Epithelial cell of prostate (primary cell): ENCODE measurements at regions not wholly inside any gene's neighbourhood (a gene's known extent, or its start where the extent isn't known, plus 50 kb on each side); places are given as distances from the start of the nearest gene placed in this dataset.

ENCODE experiments used
- DNase-seq: peaks from one replicate; pipeline ENCODE4 v3.0.0-alpha.2; 2011; ENCODE audit warnings: low read depth, low spot score
- H3K27ac ChIP-seq: fragments of 450-650 bp; 2 replicates; pipeline ENCODE4 v1.5.1; 2017; ENCODE audit warnings: mild to moderate bottlenecking

DNA sequence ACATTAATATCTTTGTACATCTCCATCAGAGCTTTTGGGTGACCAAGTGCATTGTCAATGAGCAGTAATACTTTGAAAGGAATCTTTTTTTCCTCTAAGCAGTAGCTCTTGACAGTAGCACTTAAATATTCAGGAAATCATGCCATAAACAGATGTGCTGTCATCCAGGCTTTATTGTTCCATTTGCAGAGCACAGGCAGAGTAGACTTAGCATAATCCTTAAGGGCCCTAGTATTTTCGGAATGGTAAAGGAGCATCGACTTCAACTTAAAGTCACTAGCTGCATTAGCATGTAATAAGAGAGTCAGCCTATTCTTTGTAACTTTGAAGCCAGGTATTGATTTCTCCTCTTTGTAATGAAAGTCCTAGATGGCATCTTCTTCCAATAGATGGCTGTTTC is 121.8 kb upstream of the CWC22 start:
- no peak overlapping the region for H3K27ac ChIP-seq
- no peak for DNase-seq

DNA sequence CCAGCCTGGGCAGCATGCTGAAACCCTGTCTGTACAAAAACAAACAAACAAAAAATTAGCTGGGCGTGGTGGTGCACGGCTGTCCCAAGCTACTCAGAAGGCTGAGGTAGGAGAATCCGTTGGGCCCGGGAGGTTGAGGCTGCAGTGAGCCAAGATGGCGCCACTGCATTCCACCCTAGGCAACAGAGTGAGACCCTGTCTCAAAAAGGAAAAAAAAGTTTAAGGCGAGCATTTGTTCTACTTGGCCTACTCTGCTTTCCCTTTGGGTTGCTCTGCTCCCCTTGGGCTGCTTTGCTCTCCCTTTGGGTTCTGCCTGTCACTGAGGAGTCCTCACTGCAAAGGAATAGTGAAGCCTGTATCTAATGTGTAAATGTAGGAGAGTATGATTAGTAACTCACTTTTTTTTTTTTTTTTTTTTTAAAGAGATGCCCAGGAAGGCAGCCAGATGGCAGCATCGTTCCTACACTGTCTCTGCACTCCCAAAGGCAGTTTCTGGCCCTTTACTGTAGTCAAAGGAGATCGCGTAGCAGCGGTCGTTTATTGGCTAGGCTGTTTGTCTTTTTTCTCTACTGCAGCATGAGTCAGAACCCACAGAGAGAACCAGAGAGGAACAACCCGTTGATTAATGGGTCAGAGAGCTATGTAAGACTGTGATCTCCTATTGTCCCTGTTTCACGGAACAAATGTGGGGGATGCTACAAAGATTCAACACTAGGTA is 118.3 kb upstream of the CWC22 start:
- H3K27ac ChIP-seq: no peak overlapping the region
- peak; percentile 82 for DNase-seq

DNA sequence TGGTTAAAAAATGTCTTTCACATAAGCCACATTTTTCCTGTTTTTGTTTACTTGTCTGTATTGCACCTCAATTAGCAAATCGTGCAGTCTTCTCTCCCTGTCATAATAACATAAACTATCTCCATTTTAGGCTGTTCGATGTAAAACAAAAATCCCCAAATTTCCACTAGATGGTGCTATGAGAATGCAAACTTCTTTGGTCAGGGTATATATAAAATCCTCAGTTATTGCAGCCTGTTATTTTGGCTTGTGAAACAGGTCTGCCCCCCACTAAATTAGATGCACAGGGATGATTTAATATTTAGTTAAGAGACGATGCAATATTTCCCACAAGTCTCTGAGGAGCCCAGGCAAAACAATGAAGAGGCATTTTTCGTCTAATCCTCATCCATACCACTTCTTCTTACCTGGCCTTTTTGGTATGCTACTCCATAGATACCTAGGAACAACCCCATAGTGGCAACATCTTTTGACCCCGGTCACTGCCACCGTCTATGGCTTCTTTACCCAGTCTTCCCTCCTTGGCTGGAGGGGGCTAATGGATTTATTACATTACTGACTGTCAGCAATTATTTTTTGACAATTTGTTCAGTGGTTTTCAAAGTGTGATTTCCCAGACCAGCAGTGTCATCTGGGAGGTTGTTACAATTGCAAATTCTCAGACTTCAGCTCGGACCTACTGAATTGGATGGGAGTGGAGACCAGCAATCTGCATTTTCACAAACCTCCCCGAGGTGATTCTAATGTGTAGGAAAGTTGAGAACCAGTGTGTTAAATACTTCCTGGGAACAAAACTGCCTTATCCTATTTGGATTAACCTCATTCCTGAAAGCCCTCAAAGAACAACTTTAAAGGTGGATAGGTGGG is 117.4 kb upstream of the CWC22 start:
- no peak for DNase-seq
- H3K27ac ChIP-seq: no peak overlapping the region

DNA sequence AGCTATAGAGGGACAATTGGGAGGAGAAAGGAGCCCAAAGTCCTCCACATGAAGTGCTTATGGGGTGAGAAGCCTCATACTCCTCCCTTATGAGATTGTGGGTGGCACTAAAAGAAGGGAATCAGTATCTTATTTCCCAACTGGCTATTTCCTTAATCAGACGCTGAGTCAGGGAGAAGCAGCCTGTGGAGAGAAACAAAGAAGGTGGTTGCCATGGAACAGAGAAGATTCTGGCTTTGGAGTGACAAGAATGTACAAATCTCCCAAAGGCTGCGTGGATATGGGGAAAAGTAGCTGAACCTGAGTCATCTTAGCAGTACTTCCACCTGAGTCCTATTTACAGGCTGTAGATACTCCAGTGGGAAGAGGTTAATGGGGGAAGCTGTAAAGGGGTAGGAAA is 115.8 kb upstream of the CWC22 start:
- H3K27ac ChIP-seq: no peak overlapping the region
- no peak for DNase-seq

DNA sequence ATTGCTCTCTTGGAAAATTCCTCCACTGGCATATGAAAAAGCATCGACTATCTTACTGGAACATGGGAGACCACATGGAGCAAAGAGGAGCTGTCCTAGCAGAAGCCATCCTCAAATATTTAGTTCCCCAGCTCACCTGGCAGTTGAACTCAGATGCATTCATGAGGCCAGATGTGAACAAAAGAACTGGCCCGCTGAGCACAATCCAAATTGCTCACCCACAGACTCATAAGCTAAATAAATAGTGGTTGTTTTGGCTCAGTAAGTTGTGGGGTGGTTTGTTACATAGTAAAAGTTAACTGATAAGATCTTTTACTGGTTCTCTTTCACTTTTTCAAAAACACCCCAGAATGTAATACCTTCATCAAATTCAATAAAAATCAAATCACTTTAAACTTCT is 108.6 kb upstream of the CWC22 start:
- no peak for DNase-seq
- no peak overlapping the region for H3K27ac ChIP-seq

DNA sequence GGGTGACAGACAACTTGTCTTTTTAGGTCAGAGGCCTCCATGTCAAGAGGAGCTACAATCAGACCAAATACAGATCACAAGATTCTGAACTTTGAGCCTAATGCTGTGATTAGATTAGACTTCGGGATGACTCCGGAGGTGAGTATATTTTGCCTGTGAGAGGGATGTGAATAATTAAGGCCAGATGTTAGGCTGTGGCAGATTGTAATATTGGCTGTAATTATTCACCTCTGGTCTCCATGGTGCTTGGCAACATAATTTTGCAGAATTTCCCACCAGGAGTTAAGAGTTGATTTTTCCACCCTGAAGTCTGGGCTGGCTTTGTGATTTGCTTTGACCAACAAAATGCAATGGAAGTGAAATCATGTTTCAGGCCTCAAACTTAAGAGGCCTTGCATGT is 108.2 kb upstream of the CWC22 start:
- no peak for DNase-seq
- no peak overlapping the region for H3K27ac ChIP-seq

DNA sequence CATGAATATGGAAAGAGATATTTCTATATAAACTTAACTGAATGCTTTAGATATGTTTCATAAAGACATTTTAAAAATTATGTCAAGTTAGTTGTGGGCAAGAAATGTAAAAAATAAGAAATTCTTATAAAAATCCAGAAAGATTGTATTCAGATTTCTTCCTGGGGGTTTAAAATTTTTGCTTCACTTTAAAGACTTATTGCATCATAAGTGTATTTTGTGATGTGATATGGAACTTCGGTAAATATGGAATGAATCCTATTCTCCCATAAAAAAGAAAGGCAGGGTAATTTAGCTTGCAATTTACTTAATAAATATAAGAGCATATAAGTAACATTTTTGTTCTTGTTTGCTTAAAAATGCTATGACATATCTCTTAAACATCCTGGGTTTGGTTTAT is 104.8 kb upstream of the CWC22 start:
- H3K27ac ChIP-seq: no peak overlapping the region
- no peak for DNase-seq

DNA sequence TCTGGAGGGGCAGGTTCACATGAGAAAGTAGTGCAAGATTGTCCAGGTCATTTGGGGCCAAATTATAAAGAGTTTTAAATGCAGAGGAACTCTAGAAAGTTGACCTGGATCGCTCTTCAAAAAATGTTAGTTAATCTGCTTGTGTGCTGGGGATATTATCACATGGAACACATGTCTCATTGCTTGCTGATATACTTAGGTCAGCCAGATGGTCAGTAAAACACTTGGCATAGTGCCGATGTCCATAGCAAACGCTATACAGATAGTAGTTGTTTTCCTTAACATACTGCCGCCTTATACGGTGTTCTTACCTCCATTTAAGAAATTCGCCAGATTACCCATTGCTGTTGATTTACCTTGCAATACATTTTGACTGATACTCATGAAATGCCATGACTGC is 103.4 kb upstream of the CWC22 start:
- no peak for DNase-seq

DNA sequence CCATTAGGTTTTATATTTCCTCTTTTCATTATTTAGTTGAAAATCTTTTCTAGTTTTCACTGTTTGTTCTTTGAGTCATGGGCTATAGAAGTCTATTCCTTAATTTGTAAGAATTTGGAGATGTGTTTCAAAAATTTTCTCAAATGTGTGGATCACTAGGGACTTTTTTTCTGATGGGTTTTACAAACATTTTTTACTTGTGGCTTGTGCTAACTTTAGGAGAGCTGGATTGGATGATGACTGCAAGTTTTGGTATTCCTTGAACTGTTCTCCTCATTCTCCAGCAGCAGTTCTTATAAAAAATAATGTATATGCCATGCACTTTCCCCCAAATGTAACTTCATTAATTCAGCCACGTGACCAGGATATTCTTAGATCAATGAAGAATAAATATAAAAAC is 94.7 kb upstream of the CWC22 start:
- no peak for DNase-seq
- H3K27ac ChIP-seq: no peak overlapping the region

More for the DNA sequence above, 103.4 kb upstream of the CWC22 start:
- H3K27ac ChIP-seq: no peak overlapping the region

DNA sequence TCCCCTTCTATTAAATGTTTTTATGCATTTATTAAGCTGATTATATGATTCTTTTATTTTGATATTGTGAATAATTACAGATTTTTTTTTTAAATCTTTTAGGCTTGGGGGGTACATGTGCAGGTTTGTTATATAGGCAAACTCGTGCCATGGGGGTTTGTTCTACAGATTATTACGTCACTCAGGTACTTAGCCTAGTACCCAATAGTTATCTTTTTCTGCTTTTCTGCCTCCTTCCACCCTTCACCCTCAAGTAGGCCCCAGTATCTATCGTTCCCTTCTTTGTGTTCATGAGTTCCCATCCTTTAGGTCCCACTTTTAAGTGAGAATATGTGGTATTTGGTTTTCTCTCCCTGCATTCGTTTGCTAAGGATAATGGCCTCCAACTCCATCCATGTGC is 92.2 kb upstream of the CWC22 start:
- DNase-seq: no peak
- H3K27ac ChIP-seq: no peak overlapping the region

DNA sequence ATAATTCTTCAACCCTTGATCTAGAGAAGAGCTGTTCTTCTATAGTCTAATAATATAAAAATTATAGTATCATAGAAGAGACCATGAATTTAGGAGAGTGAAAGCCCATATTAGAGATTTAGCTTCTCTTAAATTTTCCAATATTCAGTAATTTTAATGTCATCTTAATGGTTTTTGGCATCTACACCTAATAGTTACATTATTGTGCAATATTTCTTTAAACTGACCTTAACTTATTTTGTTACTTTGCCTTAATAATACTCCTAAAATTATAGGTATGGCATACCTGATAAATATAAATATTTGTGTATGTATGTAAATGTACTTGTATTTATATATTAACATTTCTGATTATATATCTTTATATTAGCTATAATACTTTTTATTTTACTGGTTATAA is 78.0 kb upstream of the CWC22 start:
- H3K27ac ChIP-seq: no peak overlapping the region
- no peak for DNase-seq

DNA sequence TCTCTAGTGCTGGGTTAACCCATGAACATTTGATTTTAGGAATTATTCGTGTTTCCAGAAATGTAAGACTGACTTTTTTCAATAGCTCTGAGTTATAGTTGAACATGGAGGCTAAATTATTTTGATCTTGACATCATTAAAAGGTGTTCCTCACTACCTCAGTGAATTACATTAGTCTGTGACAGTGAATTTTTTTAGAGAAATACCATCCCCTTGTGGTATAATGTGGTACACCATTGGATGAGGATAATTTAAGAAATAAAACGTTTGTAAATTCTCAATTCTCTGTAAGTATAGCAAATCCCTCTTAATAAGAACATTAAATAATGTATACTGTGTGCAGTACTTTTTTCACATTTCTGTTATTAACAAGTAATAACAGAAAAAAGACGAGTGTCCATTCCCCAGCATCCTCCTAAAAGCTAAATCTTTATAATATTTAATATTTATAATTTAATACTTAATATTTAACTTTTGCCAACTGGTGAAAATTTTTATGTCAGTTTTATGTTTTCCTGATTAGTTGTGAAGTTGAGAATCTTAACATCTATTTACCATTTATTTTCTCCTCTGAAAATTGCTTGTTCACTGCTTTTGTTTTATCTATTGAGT is 70.3 kb upstream of the CWC22 start:
- no peak overlapping the region for H3K27ac ChIP-seq
- no peak for DNase-seq

DNA sequence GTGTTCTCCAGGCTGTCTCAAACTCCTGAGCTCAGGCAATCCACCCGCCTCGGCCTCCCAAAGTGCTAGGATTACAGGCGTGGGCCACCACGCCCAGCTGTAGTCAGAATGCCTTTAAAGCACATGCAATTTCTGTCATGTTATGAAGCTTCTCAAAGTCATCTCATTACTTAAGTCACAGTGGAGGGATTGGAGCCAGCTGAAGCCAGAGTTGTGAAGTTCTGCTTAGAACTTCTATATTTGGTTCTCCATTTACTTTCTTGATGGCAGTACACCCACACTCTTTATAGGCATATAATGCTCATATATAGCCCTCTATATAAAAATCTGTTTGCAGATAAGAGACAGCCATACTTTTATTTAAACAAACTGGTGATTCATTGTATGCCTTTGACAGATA is 68.8 kb upstream of the CWC22 start:
- DNase-seq: no peak
- no peak overlapping the region for H3K27ac ChIP-seq

DNA sequence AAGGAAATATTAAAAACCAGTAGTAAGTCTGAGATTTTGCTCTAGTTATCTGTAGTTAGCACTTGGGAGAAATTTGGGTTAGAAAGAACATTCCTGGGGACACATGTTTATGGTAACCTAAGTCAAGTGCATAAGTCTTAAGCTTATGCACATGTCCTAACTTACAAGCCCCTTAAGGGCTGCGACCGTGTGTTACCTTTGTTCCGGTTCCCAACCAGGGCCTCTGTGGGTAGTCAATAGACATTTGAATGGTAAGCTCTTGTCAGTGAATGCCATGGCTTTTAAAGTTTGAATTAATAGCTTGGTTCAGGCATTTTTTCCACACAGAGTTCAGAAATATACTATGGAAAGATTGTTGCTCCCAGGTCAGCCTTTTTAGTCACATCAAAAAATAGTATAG is 64.7 kb upstream of the CWC22 start:
- no peak overlapping the region for H3K27ac ChIP-seq
- DNase-seq: no peak

DNA sequence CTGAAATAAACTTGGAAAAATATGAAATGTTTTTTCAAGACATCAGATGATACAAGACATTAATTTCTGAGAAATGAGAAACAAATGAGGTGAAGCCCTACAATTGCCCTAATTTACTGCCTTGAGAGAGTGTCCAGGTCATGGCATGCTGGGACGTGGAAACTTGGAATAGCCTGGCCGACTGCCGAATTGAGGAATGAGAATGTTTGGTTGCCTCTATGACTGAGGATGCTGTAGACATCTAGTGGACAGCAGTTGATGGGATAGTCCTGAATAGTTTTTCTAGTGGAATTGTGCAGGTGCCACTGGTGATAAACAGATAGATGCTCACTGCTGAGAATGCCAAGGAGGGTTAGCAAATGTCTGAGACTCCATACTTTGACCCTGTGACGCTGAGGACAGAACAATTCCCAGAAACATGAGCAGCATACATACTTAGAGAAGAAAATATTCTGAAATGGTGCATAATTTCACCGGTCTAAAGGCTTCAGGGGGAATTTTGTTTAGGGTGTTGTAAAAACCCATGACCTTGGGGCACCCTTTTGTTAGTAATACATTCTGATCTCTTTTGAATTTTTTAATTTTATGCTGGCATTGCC is 56.5 kb upstream of the CWC22 start:
- H3K27ac ChIP-seq: no peak overlapping the region
- DNase-seq: no peak

DNA sequence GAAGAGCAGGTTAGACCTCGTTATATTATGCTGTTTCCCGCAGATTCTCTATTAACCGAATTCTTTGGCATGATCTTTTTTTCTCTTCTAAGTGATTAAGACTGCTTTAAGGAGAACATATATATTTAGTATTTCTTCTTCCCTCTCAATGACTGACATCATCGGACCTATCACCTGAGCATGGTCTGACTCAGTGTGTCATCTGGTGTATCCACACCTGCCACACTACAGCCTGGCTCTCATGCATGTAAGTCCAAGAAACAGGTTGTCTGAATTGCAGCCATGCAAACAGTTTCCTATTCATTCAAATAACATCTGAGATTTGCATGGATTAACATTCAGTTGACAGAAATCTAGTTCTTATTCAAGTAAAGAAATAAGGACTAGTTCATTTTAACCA is 55.1 kb upstream of the CWC22 start:
- DNase-seq: no peak
- H3K27ac ChIP-seq: no peak overlapping the region

DNA sequence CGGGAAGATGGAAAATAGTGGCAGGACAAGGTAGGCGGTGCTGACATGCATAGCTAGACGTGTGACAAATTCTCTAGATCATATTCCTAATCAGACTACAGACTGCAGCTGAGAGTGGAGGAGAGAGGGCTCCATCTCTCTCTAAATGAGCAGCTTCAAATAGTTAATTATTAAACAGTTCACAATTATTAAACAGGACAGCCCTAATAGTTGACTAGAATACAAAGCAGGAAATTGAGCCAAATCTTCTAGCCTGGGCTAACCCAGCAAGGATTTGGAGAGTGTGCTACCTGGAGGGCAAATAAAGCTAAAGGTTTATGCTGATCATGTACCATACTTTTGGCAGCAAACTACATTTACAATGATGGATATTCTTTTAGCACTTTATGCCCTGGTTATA is 54.4 kb upstream of the CWC22 start:
- DNase-seq: no peak
- H3K27ac ChIP-seq: no peak overlapping the region

DNA sequence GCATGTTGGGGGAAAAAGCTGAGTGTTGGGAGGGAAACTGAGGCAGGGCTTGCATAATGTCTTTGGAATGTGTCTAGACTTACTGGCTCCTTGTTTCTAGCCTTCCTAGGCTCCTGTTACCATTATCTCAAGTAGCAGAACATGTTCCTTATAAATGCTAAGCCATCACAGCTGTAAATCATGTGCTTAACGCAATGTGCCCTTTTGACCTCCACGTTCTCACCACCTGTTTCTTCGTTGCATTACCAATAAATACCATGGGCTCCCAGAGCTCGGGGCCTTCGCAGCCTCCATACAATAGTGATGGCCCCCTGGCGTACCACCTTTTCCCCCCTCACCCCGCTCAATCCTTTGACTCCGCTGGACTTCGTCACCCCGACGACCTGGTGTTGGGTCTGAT is 54.0 kb upstream of the CWC22 start:
- no peak overlapping the region for H3K27ac ChIP-seq
- no peak for DNase-seq

DNA sequence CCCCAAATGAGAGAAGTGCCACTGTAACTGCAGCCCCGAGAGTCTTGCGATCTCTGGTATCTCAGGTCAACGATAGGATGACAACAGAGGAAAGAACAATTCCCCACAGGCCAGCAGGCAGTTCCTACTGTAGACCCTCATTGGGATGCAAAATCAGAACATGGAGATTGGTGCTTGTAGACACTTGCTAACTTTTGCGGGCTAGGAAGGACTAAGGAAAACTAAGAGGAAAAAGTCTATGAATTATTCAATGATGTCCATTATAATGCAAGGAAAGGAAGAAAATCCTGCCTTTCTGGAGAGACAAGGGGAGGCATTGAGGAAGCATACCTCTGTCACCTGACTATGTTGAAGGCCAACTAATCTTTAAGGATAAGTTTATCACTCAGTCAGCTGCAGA is 51.9 kb upstream of the CWC22 start:
- H3K27ac ChIP-seq: no peak overlapping the region
- no peak for DNase-seq

DNA sequence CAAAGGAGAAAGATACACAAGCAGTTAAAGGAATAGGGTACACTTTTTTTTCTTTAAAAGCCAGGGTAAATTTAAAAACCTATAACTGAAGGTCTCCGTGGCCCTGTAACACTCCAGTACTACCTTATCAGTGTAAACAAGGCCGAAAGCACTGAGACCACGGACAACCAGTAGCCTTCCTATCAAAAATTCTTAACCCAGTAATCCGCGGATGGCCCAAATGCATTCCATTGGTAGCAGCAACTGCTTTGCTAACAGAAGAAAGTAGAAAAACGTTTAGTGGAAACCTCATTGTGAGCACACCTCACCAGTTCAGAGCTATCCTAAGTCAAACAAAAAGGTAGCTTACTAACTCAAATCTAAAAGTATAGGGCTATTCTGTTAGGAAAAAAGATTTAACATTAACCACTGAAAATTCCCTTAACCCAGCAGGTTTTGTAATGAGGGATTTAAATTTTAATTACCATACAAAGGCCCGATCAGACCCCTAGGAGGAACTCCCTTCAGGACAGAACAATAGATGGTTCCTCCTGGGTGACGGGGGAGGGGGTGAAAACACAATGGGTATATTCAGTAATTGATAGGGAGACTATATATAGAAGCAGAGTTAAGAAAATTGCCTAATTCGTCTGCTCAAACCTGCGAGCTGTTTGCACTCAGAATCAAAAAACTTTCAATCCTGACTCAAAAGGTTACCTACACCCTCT is 50.8 kb upstream of the CWC22 start:
- DNase-seq: no peak
- no peak overlapping the region for H3K27ac ChIP-seq
